Adipocyte (in vitro differentiated cells): ENCODE measurements at regions not wholly inside any gene's neighbourhood (a gene's known extent, or its start where the extent isn't known, plus 50 kb on each side); places are given as distances from the start of the nearest gene placed in this dataset.

Experiments used
- DNase-seq: peaks from one replicate; pipeline ENCODE4 v3.0.0-alpha.2; 2015; ENCODE audit warnings: low read depth
- H3K27me3 ChIP-seq: replicated peaks from 2 replicates; pipeline ENCODE4 v1.7.0; 2013; ENCODE audit warnings: mild to moderate bottlenecking, low read length, moderate library complexity; ENCODE audit not compliant: control insufficient read depth, insufficient read depth
- H3K36me3 ChIP-seq: 2 replicates; pipeline ENCODE4 v1.7.0; 2013; ENCODE audit warnings: low read length, mild to moderate bottlenecking, moderate library complexity; ENCODE audit not compliant: control insufficient read depth, insufficient read depth, severe bottlenecking
- H3K4me1 ChIP-seq: 2 replicates; pipeline ENCODE4 v1.7.0; 2013; ENCODE audit warnings: mild to moderate bottlenecking, low read length, moderate library complexity; ENCODE audit not compliant: control insufficient read depth, insufficient read depth
- H3K4me3 ChIP-seq: 2 replicates; pipeline ENCODE4 v1.7.0; 2013; ENCODE audit warnings: mild to moderate bottlenecking, low read length, moderate library complexity
- H3K9ac ChIP-seq: 2 replicates; pipeline ENCODE4 v1.7.0; 2013; ENCODE audit warnings: mild to moderate bottlenecking, low read length, moderate library complexity
- H3K9me3 ChIP-seq: 2 replicates; pipeline ENCODE4 v1.7.0; 2013; ENCODE audit warnings: mild to moderate bottlenecking, low read length, moderate library complexity; ENCODE audit not compliant: control insufficient read depth

DNA sequence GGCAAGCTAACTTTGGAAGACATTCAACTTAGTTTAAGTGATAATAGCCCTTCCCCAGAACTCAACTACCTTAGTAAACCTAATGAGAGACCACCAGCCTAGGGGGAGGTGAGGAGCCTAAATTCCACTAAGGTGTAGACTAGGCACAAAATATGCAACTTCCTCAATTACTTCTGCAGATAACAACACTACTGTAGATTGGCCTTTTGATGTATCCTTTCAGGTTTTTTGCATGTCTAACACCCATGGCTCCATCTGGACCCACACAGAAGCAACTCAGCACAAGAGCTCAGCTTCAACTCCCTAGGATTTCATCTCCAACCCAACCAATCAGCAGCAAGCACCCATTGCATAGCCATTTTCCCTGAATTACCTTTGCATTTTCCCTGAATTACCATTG is 353.3 kb downstream of the AKAIN1 start:
- no peaks in the 10 kb centered on the region for H3K9me3 ChIP-seq
- no peak for DNase-seq
- H3K4me1 ChIP-seq, result no peaks in the 10 kb centered on the region
- H3K9ac ChIP-seq, result no peak overlapping the region
- H3K4me3 ChIP-seq, result no peak overlapping the region
- H3K36me3 ChIP-seq, result no peaks in the 10 kb centered on the region
- H3K27me3 ChIP-seq, result no peaks in the 10 kb centered on the region

GRCh38 chr18:4842751-4843150 is 354.3 kb downstream of the AKAIN1 start:
- H3K4me3 ChIP-seq, result no peak overlapping the region

DNA sequence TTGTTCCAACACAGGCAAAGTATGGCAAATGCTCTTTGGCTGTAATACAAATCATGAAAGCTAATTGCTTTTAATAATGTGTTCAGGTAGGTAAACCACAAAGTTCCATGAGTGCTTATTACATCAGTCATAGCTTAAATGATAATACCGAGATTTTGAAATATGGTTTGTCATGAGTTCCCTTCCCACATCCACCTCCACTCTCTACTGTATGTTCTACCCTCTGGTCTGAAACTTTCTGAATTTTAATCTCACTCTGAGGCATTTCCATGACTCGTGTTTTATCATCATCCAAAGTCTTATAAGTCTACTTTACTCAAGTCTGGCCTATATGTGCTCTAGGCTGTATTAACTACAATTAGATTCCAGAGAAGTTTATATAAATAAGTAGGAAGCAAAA is 354.8 kb downstream of the AKAIN1 start:
- Histone ChIP-seq H3K4me3 (no peak overlapping the region), H3K36me3 (no peaks in the 10 kb centered on the region), H3K9ac (no peak overlapping the region), H3K9me3 (no peaks in the 10 kb centered on the region), H3K4me1 (no peaks in the 10 kb centered on the region), H3K27me3 (no peaks in the 10 kb centered on the region)
- DNase-seq, result no peak

More at GRCh38 chr18:4842751-4843150, 354.3 kb downstream of the AKAIN1 start:
- Histone ChIP-seq H3K4me1 (no peaks in the 10 kb centered on the region), H3K36me3 (no peaks in the 10 kb centered on the region), H3K9me3 (no peaks in the 10 kb centered on the region), H3K27me3 (no peaks in the 10 kb centered on the region), H3K9ac (no peak overlapping the region)
- DNase-seq, result no peak

DNA sequence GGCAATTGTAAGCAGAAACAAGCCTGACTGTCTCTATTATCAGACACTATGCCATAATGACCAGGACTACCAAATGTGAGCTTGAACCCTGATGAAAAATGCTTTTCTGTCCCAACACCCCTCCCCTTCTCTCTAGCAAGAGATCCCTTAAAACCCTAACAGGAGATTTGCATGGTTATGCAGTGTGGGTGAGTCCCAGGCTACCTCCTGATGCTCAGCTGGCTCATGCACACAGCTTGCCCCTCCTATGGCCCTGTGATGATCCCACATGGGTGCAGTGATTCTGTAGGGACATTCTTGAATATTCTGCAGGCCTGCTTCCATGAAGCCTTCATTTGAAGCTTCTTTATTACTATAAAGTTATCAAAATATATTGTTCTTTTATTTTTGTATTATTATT is 357.4 kb downstream of the AKAIN1 start:
- Histone ChIP-seq H3K9ac (no peak overlapping the region), H3K9me3 (no peaks in the 10 kb centered on the region), H3K4me3 (no peak overlapping the region), H3K4me1 (no peaks in the 10 kb centered on the region), H3K27me3 (no peaks in the 10 kb centered on the region), H3K36me3 (no peaks in the 10 kb centered on the region)
- DNase-seq, result no peak

GRCh38 chr18:4836141-4836540 is 360.9 kb downstream of the AKAIN1 start:
- no peak for DNase-seq
- Histone ChIP-seq H3K9me3 (no peaks in the 10 kb centered on the region), H3K4me1 (no peaks in the 10 kb centered on the region), H3K9ac (no peak overlapping the region), H3K27me3 (no peaks in the 10 kb centered on the region), H3K36me3 (no peaks in the 10 kb centered on the region), H3K4me3 (no peak overlapping the region)

DNA sequence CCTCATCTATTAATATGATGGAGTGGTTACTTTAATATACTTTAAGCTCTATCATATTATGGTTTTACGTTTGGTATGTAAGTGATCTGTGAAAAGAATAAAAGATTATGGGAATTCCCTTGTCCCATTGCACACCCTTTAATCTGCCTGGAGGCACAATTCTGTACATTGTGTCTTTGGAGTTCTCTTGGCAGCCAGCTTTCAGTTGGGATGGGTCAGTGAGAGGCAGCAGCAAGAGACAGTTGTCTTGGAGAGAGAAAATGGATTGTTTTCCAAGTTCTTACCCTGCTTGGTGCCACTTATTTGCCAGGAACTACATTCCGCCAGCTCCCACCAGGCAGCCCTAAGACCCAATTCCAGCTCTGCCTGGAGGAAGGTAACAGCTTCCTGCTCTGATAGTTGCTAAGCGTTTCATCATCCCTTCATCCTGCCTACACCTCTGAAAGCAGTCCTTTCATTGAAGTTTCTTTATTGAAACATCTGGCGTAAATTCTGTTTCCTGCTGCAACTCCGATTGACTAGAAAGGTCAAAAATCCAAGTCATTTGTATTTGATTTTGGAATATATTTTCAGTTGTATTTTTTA is 365.2 kb downstream of the AKAIN1 start:
- no peaks in the 10 kb centered on the region for H3K36me3 ChIP-seq
- H3K9ac ChIP-seq, result no peak overlapping the region
- no peaks in the 10 kb centered on the region for H3K9me3 ChIP-seq
- H3K4me1 ChIP-seq, result no peaks in the 10 kb centered on the region
- H3K4me3 ChIP-seq, result no peak overlapping the region
- no peaks in the 10 kb centered on the region for H3K27me3 ChIP-seq
- no peak for DNase-seq

GRCh38 chr18:4831127-4831526 is 365.9 kb downstream of the AKAIN1 start:
- no peak overlapping the region for H3K4me3 ChIP-seq
- no peaks in the 10 kb centered on the region for H3K9me3 ChIP-seq
- H3K9ac ChIP-seq, result no peak overlapping the region
- no peak for DNase-seq
- no peaks in the 10 kb centered on the region for H3K36me3 ChIP-seq
- no peaks in the 10 kb centered on the region for H3K4me1 ChIP-seq
- H3K27me3 ChIP-seq, result no peaks in the 10 kb centered on the region

GRCh38 chr18:4823091-4823490 is 368.0 kb upstream of the DLGAP1 start:
- no peak for DNase-seq
- no peak overlapping the region for H3K9ac ChIP-seq
- H3K4me1 ChIP-seq, result no peaks in the 10 kb centered on the region
- H3K9me3 ChIP-seq, result no peaks in the 10 kb centered on the region
- H3K4me3 ChIP-seq, result no peak overlapping the region
- H3K36me3 ChIP-seq, result no peaks in the 10 kb centered on the region
- no peaks in the 10 kb centered on the region for H3K27me3 ChIP-seq

DNA sequence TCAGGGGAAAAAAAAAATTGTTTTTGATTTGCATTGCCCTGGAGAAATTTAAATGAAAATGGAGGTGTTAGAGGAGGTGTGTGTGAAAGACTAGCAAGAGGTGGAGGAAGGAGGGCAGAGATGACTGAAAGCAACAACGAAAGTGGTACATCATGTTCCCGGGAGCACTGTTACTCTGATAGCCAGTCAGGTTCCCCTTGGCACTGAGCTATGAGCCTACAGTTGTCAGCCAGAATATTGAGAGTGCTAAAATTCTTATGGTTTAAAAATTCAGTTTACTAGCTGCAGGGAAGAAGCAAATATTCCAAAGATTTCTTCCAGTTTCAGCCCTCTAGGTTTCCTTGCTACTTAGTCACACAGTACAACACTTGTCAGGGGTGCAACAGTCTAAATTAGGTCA is 366.7 kb upstream of the DLGAP1 start:
- Histone ChIP-seq H3K9me3 (no peaks in the 10 kb centered on the region), H3K27me3 (no peaks in the 10 kb centered on the region), H3K4me1 (no peaks in the 10 kb centered on the region), H3K9ac (no peak overlapping the region), H3K4me3 (no peak overlapping the region), H3K36me3 (no peaks in the 10 kb centered on the region)
- DNase-seq, result no peak

DNA sequence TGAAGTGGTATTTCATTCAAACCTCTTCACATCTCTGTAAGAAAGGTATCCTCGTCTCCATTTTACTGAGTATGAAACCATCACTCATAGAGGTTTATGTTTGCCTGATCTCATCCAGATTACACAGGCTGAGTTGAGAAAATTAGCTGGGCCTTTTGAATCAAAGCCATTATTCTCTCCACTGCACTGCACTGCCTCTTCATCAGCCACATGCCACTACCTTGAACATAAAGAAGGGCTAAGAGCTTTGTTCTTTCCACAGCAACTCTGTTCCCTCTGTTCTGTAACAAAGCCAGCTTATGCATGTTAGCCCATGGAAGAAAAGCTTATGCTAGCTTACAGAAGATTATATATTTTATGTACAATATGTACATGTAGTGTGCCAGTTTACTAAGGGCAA is 362.6 kb upstream of the DLGAP1 start:
- DNase-seq, result no peak
- H3K4me1 ChIP-seq, result no peaks in the 10 kb centered on the region
- H3K9ac ChIP-seq, result no peak overlapping the region
- H3K27me3 ChIP-seq, result no peaks in the 10 kb centered on the region
- H3K36me3 ChIP-seq, result no peaks in the 10 kb centered on the region
- no peak overlapping the region for H3K4me3 ChIP-seq
- peaks cover 4% of the 10 kb centered on the region for H3K9me3 ChIP-seq

- no peak overlapping the region for H3K4me3 ChIP-seq
- no peaks in the 10 kb centered on the region for H3K36me3 ChIP-seq
- no peak for DNase-seq
- H3K9ac ChIP-seq, result no peak overlapping the region
- H3K4me1 ChIP-seq, result no peaks in the 10 kb centered on the region
- peaks cover 11% of the 10 kb centered on the region for H3K9me3 ChIP-seq
- H3K27me3 ChIP-seq, result no peaks in the 10 kb centered on the region
These were observed 358.6 kb upstream of the DLGAP1 start for GRCh38 chr18:4813708-4814107.

- H3K36me3 ChIP-seq, result no peaks in the 10 kb centered on the region
- no peak for DNase-seq
These were observed 353.8 kb upstream of the DLGAP1 start for GRCh38 chr18:4808891-4809290.

More at GRCh38 chr18:4808891-4809290, 353.8 kb upstream of the DLGAP1 start:
- Histone ChIP-seq H3K9me3 (peaks cover 6% of the 10 kb centered on the region), H3K4me1 (no peaks in the 10 kb centered on the region), H3K4me3 (no peak overlapping the region), H3K9ac (no peak overlapping the region), H3K27me3 (no peaks in the 10 kb centered on the region)
